Chondrocyte (in vitro differentiated cells): ENCODE measurements at regions not wholly inside any gene's neighbourhood (a gene's known extent, or its start where the extent isn't known, plus 50 kb on each side); places are given as distances from the start of the nearest gene placed in this dataset.
"Not testable (repeated sequence)": the region's sequence is repeated elsewhere in the genome, so short reads cannot be mapped to it uniquely, and the experiment has no call there.

Source experiments
- DNase-seq: peaks from one replicate; pipeline ENCODE4 v3.0.0; 2021; ENCODE audit warnings: mixed read lengths, low spot score
- H3K27ac Mint-ChIP-seq: one replicate; pipeline ENCODE4 v1.8.0; 2021; ENCODE audit warnings: mild to moderate bottlenecking, moderate library complexity, mixed read lengths; ENCODE audit not compliant: unreplicated experiment
- H3K27me3 Mint-ChIP-seq: 2 replicates; pipeline ENCODE4 v1.8.0; 2021; ENCODE audit warnings: low read depth, mixed read lengths
- H3K36me3 Mint-ChIP-seq: 2 replicates; pipeline ENCODE4 v1.8.0; 2021; ENCODE audit warnings: low read depth, mixed read lengths
- H3K4me1 Mint-ChIP-seq: 2 replicates; pipeline ENCODE4 v1.8.0; 2021; ENCODE audit warnings: low read depth, mild to moderate bottlenecking, mixed read lengths
- H3K4me3 Mint-ChIP-seq: one replicate; pipeline ENCODE4 v1.8.0; 2021; ENCODE audit warnings: mild to moderate bottlenecking, moderate library complexity, mixed read lengths; ENCODE audit not compliant: unreplicated experiment
- H3K9me3 Mint-ChIP-seq: 2 replicates; pipeline ENCODE4 v1.8.0; 2021; ENCODE audit warnings: low read depth, mixed read lengths
- CTCF ChIP-seq: fragments of 200-600 bp; sonication (generic); IDR thresholded peaks from 2 replicates; pipeline ENCODE4 v1.5.0; 2021; ENCODE audit warnings: antibody characterized with exemption, mild to moderate bottlenecking, moderate library complexity

GRCh38 chr4:119955256-119955655 is 111.4 kb downstream of the MAD2L1 start:
- H3K9me3 Mint-ChIP-seq = peaks cover 8% of the 10 kb centered on the region
- H3K4me1 Mint-ChIP-seq = no peaks in the 10 kb centered on the region
- no peak overlapping the region for H3K27ac Mint-ChIP-seq
- DNase-seq = no peak
- TF ChIP-seq CTCF = no peak
- no peaks in the 10 kb centered on the region for H3K36me3 Mint-ChIP-seq
- H3K27me3 Mint-ChIP-seq = no peaks in the 10 kb centered on the region
- H3K4me3 Mint-ChIP-seq = no peak overlapping the region

DNA sequence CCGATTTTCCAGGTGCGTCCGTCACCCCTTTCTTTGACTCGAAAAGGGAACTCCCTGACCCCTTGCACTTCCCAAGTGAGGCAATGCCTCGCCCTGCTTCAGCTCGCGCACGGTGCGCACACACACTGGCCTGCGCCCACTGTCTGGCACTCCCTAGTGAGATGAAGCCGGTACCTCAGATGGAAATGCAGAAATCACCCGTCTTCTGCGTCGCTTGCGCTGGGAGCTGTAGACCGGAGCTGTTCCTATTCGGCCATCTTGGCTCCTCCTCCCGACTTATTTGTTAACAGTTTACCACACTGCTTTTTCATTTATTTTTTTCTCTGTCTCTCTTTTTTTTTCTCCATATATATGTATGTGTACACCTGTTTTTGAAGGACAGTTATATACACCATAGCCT is 112.2 kb downstream of the MAD2L1 start:
- not testable (repeated sequence) for H3K4me1 Mint-ChIP-seq, H3K27ac Mint-ChIP-seq, H3K4me3 Mint-ChIP-seq, H3K9me3 Mint-ChIP-seq, DNase-seq, H3K36me3 Mint-ChIP-seq, H3K27me3 Mint-ChIP-seq

DNA sequence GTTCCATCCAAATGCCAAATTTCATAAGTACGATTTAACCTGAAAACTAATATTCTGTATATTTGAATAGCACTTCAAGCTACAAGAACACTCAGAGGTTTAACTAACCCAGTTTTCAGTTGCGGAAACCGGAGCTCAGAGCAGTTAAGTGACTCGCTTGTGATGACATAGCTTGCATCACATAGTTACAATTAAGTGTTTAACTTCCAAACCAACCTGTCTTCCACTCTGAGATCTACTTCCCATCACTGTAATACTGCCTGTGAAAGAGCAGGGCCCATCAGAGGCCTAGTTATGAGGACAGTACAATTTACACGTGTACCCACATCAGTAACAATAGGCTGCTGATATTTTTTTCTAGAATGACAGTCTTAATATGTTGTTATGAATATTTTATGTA is 120.3 kb downstream of the MAD2L1 start:
- no peak for TF ChIP-seq CTCF
- Mint-ChIP-seq H3K27me3 (no peaks in the 10 kb centered on the region), H3K36me3 (no peaks in the 10 kb centered on the region), H3K27ac (no peak overlapping the region), H3K4me1 (no peaks in the 10 kb centered on the region), H3K4me3 (no peak overlapping the region), H3K9me3 (peaks cover 3% of the 10 kb centered on the region)
- DNase-seq = no peak

DNA sequence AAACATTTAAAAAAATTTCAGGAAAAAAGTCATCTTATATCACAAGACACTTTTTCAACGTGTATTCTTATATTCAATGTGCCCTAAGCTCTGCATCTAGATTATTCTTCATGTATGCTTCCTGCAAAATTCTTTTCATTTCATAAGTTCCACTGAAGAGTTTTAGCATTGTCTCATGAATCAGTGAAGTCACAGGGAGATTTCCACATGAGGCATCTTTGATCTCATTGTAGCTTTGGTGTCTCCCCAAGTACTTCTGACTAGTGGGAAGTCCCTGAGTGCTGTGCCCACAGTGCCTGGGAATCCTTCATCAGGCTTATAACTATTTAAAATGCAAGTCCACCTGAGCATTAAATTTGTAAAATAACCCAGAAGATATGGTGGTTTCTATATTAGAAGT is 123.8 kb downstream of the MAD2L1 start:
- Mint-ChIP-seq H3K4me1 (peaks cover 6% of the 10 kb centered on the region), H3K4me3 (no peak overlapping the region), H3K9me3 (peaks cover 3% of the 10 kb centered on the region), H3K27me3 (no peaks in the 10 kb centered on the region), H3K27ac (no peak overlapping the region), H3K36me3 (no peaks in the 10 kb centered on the region)
- no peak for DNase-seq
- TF ChIP-seq CTCF = no peak

GRCh38 chr4:119940557-119940956 is 126.1 kb downstream of the MAD2L1 start:
- Mint-ChIP-seq H3K4me1 (peaks cover 6% of the 10 kb centered on the region), H3K36me3 (no peaks in the 10 kb centered on the region), H3K27ac (no peak overlapping the region), H3K9me3 (peaks cover 3% of the 10 kb centered on the region), H3K27me3 (no peaks in the 10 kb centered on the region), H3K4me3 (no peak overlapping the region)
- TF ChIP-seq CTCF = no peak
- DNase-seq = no peak

- Mint-ChIP-seq H3K27ac (no peak overlapping the region), H3K4me3 (no peak overlapping the region), H3K4me1 (peaks cover 6% of the 10 kb centered on the region), H3K9me3 (peaks cover 3% of the 10 kb centered on the region), H3K27me3 (no peaks in the 10 kb centered on the region), H3K36me3 (no peaks in the 10 kb centered on the region)
- TF ChIP-seq CTCF = no peak
- no peak for DNase-seq
Measured at GRCh38 chr4:119939071-119939995, 127.3 kb downstream of the MAD2L1 start.
